HG03521 (cell line): ENCODE measurements at regions not wholly inside any gene's neighbourhood (a gene's known extent, or its start where the extent isn't known, plus 50 kb on each side); places are given as distances from the start of the nearest gene placed in this dataset.

ENCODE experiments used
- ATAC-seq: cut with Tn5 transposase; IDR thresholded peaks from one replicate; pipeline ENCODE4 v1.9.1; 2021; ENCODE audit warnings: mild to moderate bottlenecking, moderate library complexity; ENCODE audit not compliant: unreplicated experiment

DNA sequence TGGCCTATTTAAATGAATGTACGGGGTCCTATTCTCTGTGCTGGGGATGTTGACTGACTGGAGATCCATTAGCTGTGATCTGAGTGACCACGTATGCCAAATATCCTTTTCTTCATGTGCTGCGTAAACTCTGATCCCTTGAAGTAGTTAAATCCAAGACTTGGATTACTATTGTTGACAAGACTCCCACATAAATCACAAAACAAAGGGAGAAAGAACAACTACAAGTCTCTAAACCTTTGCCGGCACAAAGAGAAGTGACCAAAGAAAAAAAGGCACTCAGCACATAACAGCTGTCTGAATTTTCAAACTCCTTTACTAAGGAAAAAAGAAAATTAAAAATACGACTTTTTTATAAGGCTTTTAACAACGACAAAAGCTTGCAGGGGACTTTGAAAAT, 559.9 kb upstream of the CDH8 start:
- ATAC-seq: no peak

DNA sequence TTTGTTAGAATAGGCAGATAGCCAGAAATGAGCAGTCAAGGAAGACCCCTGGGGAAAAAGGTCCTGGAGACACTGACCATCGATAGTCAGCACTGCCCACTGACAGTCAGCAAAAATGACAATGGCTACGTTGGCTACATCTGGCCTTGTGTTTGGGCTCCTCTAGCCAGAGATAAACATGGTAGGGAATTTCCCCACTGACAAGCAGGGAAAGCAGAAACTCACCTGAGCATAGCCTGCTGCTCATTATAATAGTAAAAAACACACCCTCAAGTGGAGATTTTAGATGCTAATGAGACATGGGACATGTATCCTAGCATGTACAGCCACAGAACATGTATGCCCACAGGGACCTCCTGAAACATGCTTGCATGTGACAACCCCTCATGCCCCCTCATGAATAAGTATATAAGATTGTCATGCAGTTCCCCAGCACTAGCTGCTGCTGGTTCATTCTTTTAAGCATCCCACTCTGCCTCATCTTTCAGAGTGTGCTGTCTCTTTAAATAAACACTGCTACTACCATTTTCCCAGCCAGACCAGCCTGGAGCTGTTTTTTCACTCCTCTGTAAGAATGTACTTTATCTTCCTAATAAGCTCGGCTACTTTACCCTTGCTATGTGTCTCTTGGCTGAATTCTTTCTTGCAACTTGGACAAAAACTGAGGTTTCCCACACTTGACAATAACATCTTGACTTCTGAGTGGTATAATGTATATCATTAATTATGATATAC, 550.1 kb upstream of the CDH8 start:
- no peak for ATAC-seq

DNA sequence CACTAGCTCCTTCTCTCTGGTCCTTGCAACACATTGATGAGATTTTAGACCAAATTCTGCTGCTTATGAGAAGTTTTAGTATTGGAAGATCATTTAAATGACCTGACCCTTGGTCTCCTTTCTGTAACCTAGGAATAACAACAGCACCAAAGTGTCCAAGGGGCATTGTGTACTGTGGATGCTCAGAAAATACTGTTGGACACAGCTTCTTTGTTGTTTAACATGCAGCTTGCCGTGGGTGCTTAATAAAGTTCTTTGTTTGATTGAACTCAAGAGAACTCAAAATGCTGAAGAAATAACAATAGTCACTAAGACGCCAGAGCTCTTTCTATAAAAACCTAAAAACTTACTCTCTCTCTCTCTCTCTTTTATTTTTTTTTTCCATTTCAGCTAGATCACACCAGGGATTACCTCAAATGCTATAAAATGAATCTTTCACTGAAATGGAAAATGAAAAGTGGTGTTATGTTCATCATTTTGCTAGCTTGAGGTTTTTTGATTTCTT, 548.9 kb upstream of the CDH8 start:
- no peak for ATAC-seq

DNA sequence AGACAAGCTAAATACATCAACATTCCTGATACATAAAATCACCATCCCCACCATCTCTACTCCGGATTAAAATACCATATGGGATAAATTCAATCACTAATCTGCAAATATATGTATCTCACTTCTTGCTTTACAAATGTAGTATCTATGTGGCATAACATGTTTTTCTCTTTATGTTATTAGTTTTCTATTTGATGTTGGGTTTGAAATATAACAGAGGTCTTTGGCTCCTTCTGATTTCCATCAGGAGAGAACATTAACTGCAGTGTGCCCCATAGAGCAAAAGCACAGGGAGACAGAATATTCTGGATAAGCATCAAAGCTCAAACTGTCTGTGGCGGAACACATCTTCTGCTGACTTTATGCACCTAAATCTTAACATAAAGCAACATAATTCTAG, 547.2 kb upstream of the CDH8 start:
- no peak for ATAC-seq

DNA sequence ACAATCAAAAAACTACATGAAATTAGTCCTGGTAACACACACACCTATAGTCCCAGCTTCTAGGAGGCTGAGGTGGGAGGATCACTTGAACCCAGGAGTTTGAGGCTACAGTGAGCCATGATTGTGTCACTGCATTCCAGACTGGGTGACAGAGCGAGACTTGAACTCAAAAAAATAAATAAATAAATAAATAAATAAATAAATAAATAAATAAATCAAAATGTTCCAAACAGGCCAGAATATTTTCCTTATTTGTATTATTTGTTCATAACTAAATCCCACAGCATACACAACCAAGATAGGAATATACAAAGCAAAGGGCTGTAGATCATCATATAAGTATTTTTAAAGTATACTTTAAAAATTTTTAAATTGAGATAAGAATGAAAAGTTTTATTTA, 537.2 kb upstream of the CDH8 start:
- no peak for ATAC-seq

DNA sequence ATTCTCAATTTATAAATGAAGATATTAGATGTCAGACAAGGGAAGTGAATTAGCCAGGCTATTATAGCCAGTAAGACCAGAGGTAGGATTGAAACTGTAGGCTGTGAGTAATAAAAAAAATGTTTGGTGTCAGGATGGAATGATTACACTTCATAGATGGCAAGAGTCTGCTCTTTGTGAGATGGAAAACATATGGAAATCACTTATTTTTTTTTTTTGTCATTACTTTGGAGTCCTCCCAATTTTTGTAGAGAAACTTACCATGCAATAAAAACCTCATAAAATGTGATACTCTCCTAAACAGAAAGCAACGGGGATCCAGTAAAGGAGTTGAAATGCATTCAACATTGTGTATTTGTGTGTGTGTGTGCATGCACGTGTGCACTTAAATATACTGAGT, 532.7 kb upstream of the CDH8 start:
- no peak for ATAC-seq

DNA sequence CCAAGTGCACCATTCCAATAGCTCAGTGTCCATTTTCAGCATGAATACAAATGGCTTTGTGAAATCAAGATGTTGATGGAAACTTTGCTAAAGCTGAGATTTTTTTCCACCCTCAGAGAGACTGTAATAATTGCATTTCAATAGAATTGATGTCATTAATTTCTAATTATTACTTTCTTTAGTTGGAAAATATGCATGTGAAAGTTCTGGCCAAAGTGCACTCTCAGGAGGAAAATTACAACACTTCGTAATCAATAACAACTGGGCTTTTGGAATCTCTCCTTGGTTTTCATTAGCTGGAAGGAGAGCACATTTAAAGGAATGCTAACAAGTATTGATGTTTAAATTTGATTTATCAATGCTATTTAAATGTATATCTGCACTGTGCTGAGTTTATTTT, 529.5 kb upstream of the CDH8 start:
- ATAC-seq: no peak

DNA sequence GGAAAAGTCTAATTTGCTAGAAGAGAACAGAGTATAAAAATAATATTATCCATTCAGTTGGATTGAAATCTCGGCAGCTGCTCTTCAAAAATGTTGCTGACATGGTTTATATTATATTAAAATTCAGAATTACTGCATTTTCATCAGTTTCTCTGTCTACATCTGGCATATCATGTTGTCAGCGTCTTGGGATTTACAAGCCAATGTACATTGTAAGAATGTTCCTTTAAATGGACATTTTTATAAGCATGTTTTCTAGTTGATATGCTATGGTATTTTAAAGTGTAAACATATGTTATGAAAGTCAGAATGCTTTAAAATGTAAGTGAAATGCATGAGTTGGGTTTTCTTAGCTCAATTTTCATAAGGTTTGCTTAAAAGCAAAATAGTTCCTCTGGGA, 528.1 kb upstream of the CDH8 start:
- ATAC-seq: no peak

DNA sequence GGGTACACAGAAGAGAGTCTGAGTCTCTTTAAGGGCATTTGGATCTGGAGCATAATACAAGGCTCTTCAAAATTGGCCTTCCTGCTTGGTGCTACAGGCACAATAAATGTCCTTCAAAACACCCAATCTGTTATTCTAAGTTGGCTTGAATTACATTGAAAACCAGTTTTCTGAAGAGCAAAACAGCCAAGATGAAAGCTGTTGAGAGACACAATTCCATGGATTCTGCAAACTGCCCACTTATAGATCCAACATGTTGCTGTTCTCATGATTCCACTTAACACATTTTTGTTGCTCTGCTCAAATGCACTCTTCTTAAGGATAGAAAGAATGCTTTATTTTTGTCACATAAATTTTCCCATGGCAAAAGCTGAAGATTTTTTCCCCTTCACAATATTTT, 525.9 kb upstream of the CDH8 start:
- no peak for ATAC-seq

DNA sequence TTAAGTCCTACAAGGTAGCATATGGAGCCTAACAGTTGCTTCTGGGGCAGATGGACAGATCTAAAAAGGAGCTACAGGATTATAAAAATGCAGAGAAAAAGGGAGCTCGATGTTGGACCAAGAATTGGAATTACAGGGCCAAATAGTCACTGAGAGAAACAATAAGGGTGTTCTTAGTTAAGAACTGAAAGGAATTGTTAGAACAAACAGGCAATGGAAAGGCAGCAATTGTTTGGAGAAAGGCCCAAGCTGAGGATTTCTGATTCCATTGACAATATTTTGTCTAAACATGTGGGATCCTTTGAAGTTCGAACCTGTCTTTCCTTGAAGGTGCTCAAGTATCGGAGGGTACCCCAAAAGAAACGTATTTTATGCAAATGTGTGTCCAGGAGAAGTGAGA, 513.6 kb upstream of the CDH8 start:
- ATAC-seq: no peak

DNA sequence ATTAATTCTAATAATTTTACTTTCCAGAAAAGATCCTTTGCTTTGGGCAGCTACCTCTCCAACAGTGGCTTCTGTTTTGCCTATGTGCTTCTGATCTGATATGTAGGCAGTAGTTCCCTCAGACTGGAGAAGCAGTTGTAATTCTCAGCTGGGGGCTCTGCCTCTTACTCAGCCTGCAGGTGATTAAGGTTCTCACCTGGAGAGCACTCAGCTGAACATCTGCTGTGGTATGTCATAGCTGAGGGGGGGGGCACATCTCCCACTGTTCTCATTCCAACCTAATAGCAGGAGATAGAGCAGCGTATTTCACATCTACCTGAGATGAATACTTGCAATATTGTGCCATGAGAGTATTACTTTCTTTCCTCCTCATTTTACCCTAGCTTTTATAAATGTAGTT, 511.9 kb upstream of the CDH8 start:
- no peak for ATAC-seq

DNA sequence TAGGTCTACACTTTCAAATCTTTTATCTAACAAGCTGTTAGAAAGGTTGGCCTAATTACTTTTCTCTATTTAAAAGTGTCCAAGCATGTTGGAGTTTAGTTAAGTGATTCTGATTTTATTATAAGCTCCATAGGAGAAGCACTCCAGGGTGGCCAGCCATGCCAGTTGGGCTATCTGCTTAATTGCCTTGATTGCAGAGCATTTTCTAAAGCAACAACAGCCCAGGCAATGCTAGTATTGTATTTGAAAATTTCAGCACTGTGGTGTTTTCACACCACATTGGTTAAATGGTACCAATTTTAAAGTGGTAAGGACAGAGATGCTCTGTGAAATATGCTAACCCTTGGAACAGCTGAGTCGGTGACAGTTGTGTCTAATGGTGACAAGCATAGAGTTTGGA, 510.5 kb upstream of the CDH8 start:
- no peak for ATAC-seq

DNA sequence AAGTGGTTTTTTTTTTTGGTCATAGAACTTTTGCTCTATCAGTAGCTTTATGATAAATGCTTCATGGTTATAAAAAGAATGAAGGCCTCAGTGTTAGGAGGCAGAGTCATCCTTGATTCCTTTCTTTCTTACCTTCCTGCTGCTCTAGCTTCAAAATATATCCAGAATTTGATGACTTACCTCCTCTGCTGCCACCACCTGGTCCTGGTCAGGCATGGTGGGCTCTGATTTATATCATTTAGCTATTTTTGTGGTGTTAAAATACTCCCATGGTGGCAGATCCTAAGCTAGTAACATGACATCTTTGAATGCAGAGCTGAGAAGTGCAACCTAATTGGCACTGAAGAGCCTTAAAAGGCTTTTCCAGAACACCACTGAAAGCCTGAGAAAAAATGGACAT, 508.8 kb upstream of the CDH8 start:
- ATAC-seq: no peak

DNA sequence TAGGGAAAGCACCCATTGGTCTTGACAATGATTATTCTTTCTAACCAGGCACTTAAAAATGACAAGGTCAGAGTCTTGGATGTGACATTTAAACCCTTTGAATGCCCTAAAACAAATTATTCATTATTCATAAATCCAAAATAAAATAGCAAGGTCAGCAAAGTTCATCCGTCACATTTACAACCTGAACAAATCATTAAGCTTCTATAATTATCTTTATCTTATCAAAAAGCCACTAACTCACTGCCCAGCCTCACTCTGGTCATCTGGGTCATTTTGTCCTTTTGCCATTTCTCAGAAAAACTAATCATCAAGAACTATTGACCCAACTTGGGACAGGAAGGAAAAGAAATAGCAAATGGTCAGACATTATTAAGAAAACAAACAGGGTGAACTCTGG, 507.3 kb upstream of the CDH8 start:
- ATAC-seq: no peak

DNA sequence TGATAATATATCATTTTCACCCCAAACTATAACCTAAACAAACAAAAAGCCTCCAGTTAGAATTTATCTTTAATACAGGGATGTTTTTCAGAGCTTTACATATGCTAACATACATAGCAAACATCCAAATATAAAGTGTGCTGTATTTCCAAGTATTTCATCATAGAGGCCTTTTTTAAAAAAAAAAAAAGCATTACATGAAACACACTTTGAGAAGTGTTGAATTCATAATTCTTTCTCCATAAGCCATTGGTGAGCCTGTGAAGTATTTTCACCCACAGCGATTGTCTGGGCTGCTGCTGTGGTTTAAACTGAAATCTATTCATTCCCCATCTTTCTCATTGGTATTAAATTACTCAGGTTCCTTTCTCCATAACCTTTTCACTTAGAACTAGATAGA, 503.4 kb upstream of the CDH8 start:
- no peak for ATAC-seq

DNA sequence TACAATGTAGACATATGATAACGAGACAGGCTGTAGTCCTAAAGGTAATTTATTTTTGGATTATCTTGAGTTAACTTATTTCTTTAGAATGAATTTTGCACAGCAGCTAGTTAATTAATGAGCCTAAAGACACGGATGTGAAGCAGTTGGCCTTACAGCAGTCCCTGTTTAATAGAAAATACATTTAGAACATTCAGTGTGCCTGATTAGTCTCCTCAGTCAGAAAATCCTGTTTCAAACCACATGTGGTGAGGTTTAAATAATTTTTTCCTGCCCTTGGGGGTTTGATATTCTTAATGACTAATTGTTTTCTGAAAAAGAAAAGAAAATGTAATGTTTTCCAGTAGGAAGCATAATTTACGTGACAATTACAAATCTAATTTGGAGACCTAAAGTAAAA, 494.2 kb upstream of the CDH8 start:
- ATAC-seq: no peak

DNA sequence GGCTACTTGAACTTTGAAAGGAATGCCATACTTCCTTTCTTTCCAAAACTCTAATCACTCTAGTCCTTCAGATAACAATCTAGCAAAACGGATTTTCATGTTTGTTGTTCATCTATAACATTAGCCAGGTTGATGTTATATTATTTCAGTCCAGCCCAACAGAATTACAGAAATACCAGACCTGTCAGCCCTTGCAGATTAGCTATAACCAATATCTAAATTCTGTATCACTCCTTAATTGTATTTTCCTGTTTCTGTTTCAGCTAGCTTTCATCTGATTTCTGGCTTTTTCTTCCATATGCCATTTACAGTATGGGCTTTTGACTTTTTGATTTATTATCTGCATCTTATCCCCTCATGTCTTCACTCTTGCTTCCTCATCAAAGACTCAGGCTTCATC, 479.8 kb upstream of the CDH8 start:
- ATAC-seq: no peak

DNA sequence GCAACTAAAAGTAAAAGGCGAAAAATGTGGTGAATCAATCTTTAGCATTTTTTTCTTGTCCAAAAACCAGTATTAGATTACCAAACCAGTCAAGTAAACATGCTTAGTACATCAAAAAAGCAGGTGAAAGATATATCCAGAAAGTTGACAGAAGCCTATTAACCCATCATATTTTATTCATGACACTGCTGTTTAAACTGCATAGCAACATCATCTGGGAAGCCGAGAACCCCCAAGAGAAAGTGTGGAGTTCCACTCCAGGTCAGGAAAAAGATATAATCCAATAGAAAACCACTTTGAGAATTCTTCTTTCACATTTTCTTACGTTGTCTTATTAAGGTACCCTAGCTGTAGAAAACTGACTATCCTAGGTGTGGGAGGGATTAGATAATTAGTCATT, 466.8 kb upstream of the CDH8 start:
- no peak for ATAC-seq

DNA sequence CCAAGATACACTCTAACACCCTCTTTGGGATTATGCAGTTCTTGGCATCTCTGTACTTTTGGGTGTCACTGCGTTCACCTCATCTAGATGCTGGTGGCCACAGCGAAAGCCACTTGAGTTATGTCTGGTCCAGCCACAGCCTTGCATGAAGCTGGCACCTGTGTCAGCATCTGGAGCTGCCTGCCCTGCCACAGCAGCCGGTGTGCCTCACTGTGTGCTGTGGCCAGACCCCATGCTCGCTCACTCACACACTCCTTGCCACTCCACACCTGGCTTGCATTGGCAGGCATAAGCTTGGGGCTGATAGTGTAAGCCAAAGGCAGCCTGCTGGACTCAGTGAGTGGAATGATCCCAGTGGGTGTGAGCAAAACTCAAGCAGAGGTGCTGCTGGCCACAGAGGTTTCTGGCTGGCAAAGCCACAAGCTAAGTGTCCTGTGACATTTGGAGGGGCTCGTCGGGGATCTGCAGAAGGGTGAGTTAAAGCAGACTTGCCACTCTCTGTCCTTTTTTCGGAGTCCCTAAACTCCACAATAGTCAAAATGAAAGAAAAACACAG, 442.7 kb upstream of the CDH8 start:
- ATAC-seq: no peak

DNA sequence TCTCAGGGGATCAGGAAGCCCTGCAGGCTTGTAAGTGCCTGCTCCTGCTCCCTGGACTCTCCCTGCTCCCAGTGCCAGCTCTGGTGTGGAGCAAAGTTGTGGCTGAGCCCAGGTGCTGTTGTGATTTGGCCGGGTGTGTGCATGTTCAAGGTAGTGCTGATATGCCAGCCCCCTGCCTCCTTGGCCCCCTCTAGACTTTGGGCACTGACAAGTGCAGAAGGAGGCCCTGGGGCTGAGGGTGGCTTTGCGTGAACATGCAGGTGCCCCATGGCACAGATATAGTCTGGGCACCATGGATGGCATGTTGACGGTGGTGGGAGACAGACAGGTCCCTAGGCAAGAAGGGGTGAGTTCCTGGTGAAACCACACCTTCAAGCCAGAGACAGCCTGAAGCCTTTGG, 441.6 kb upstream of the CDH8 start:
- ATAC-seq: no peak

DNA sequence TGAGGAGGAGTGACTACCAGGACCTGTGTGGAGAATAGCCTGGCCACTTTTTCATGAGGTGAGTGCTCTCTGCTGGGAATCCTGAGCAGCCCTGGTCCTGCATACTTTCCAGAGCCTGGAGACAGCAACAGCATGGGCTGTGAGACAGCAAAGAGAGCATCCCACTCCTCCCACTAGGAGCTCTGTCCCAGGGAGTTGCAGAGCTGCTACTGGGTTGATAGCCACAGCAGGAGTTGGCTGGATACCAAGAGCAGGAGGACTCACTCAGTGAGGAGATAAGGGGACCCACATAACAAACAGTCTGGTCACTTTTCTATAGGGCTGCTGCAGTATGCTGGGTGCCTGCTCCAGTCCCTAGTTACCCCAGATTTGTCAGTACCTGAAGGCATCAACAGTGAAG, 439.3 kb upstream of the CDH8 start:
- ATAC-seq: no peak

DNA sequence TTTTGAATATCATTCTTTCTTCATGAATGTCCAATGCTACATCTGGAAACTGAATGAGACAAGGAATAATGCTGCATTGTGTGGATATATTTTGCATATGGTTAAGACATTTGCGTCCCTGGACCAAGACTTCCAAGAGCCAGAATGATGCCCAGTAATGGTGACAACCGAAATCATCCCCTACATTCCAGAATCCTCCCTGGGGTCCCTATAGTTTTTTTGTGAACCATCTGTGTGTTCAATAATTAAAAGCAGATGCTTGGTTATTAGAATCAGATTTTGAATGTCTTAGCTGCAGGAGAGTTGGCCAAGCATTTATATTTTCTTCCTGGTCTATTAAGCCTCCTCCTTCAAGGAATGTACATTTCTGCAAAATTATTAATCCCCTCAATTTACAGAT, 426.7 kb upstream of the CDH8 start:
- ATAC-seq: no peak

DNA sequence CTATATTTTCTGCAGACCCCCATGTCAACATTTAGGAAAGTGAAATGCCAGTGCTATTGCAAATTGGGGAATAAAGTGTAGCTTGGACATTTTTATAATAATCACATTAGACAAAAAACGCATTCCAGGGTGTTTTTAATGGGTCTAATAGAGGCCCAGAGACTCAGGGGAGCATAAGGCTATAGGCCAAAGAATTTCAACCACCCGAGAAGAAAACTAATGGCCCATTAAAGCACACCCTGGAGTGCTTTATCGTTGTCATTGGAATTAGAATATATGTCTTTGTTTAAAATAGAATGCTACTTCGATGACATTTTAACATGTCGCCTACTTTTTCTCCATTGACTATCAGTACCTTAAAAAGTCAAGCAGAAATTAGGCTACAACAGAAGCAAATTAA, 414.1 kb upstream of the CDH8 start:
- no peak for ATAC-seq
